Esophagus muscularis mucosa (tissue), 4 donors: ENCODE measurements at regions not wholly inside any gene's neighbourhood (a gene's known extent, or its start where the extent isn't known, plus 50 kb on each side); places are given as distances from the start of the nearest gene placed in this dataset.

Source experiments
- DNase-seq: peaks from one replicate; pipeline ENCODE4 v3.0.0-alpha.2; 2017; ENCODE audit errors: extremely low spot score
- H3K27ac ChIP-seq, 4 donors: fragments of 200-600 bp; sonication (generic); replicated peaks in 1 of 4; 1 replicate in 3 of 4; 2 replicates in 1 of 4; pipeline ENCODE4 v1.5.1; 2016 to 2019; ENCODE audit warnings: mild to moderate bottlenecking in 1 of 4
- H3K27me3 ChIP-seq, 4 donors: fragments of 200-600 bp; sonication (generic); one replicate each; pipeline versions ENCODE4 v1.5.1 to v1.6.0; 2016 to 2019
- H3K36me3 ChIP-seq, 4 donors: fragments of 200-600 bp; sonication (generic); one replicate each; pipeline ENCODE4 v1.5.1; 2016 to 2019
- H3K4me1 ChIP-seq, 4 donors: fragments of 200-600 bp; sonication (generic); one replicate each; pipeline ENCODE4 v1.5.1; 2016 to 2019
- H3K4me3 ChIP-seq, 4 donors: fragments of 200-600 bp; sonication (generic); 1 replicate in 2 of 4; 2 replicates in 2 of 4; pipeline ENCODE4 v1.5.1; 2016 to 2019; ENCODE audit warnings: mild to moderate bottlenecking in 4 of 4, moderate library complexity in 1 of 4
- H3K9me3 ChIP-seq, 4 donors: fragments of 200-600 bp; sonication (generic); 1 replicate in 3 of 4; 2 replicates in 1 of 4; pipeline ENCODE4 v1.5.1; 2016 to 2019
- EP300 ChIP-seq: sonication (generic); formaldehyde crosslinking; IDR thresholded peaks from one replicate; pipeline ENCODE4 v1.6.1; 2017; ENCODE audit warnings: antibody characterized with exemption
- POLR2A ChIP-seq: fragments of 450-650 bp; IDR thresholded peaks from one replicate; pipeline ENCODE4 v1.6.1; 2017; ENCODE audit warnings: antibody characterized with exemption, moderate library complexity, mild to moderate bottlenecking, low read depth
- POLR2AphosphoS5 ChIP-seq, 2 donors: sonication (generic); formaldehyde crosslinking; IDR thresholded peaks; one replicate each; pipeline ENCODE4 v1.6.1; 2017; ENCODE audit warnings: antibody characterized with exemption in 2 of 2
- WGBS: methylation state at CpG from one replicate; pipeline ENCODE4 v1.1.5; 2018; 5-methylcytosine and 5-hydroxymethylcytosine counted together
- intact Hi-C: fragments of 100-400 bp; cut with DNase I; formaldehyde crosslinking; loops from one replicate; pipeline ENCODE4 v1.15.1; 2023
- TF ChIP-seq, protein P1 (sequence below), 3 experiments: fragments of 200-600 bp in 2 of 3; fragments of 450-650 bp in 1 of 3; sonication (generic) in 2 of 3; IDR thresholded peaks; one replicate each; pipeline ENCODE4 v1.5.1; 2017 to 2019; ENCODE audit warnings: antibody characterized with exemption in 3 of 3, mild to moderate bottlenecking in 2 of 3, moderate library complexity in 1 of 3

DNA sequence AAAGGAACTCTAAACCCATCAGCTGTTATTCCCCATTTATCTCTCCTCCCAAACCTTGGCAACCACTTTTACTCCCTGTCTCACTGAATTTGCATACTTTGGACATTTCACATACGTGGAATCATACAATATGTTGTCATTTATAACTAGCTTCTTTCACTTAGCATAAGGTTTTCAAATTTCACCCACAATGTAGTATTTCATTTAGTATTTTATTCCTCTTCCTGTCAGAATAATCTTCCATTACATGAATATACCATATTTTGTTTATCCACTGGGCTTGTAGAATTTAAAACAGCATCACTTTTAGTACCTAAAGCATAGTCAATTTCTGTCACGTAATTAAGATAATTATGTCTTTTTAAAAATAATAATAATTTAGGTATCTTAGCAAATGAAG, 55.5 kb upstream of the POU2F1 start:
- peaks cover 0 to 9% (median 4%) of the 10 kb centered on the region in 4 donors for H3K9me3 ChIP-seq
- no peak for DNase-seq
- no peak overlapping the region for H3K27ac ChIP-seq
- 59% methylated on average over 2 of the region's 2 CpGs for WGBS
- H3K36me3 ChIP-seq, result no peaks in the 10 kb centered on the region
- no peaks in the 10 kb centered on the region for H3K4me1 ChIP-seq
- H3K4me3 ChIP-seq, result no peak overlapping the region
- H3K27me3 ChIP-seq, result peaks cover 0 to 9% (median 0%) of the 10 kb centered on the region in 4 donors
- intact Hi-C loops, result no loop called here
- no peak for TF ChIP-seq EP300
- TF ChIP-seq POLR2A, result no peak
- TF ChIP-seq POLR2AphosphoS5 (IDR thresholded peaks at IDR 0.05), result no peak
- TF ChIP-seq, protein P1, sequence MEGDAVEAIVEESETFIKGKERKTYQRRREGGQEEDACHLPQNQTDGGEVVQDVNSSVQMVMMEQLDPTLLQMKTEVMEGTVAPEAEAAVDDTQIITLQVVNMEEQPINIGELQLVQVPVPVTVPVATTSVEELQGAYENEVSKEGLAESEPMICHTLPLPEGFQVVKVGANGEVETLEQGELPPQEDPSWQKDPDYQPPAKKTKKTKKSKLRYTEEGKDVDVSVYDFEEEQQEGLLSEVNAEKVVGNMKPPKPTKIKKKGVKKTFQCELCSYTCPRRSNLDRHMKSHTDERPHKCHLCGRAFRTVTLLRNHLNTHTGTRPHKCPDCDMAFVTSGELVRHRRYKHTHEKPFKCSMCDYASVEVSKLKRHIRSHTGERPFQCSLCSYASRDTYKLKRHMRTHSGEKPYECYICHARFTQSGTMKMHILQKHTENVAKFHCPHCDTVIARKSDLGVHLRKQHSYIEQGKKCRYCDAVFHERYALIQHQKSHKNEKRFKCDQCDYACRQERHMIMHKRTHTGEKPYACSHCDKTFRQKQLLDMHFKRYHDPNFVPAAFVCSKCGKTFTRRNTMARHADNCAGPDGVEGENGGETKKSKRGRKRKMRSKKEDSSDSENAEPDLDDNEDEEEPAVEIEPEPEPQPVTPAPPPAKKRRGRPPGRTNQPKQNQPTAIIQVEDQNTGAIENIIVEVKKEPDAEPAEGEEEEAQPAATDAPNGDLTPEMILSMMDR (IDR thresholded peaks at IDR 0.05), result no peak

DNA sequence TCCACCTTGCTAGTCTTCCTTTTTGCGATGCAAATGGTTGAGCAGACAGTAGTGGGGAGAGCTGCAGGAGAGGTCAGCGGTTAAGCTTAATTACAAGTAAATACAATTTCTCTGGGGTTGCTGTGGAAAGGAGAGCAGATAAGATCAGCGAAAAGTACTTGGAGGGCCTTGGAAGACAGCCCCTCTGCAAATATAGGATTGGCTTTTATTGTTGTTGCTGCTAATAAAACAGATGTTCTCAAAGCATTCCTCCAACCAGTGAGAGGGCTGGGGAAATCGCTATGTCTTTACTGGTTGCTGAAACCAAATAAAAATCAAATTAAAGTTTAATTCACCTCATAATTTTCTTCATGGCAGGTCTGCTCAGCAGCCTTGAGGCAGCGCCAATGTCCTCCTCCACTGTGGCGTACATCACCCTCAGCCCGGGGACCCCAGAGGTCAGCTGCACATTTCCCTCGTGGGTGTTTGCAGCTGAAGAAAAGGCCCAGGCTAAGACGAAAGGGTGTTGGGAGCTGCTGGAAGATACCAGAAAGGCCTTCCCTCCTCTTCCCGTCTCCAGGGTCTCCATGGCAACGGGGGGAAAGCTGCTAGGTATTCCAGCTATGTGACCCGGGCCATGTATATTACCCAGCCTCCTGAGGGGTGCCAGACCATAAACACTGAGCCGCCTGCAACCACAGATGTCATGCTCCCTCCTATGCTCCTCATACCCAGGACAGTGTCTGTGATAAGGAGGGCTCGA, 54.6 kb upstream of the POU2F1 start:
- TF ChIP-seq EP300 (no peak), POLR2AphosphoS5 (IDR thresholded peaks at IDR 0.05) (no peak), POLR2A (no peak)
- TF ChIP-seq, protein P1 (IDR thresholded peaks at IDR 0.05), result no peak
- H3K4me3 ChIP-seq, result no peak overlapping the region
- no peak overlapping the region for H3K27ac ChIP-seq
- H3K27me3 ChIP-seq, result peaks cover 0 to 9% (median 0%) of the 10 kb centered on the region in 4 donors
- no peaks in the 10 kb centered on the region for H3K36me3 ChIP-seq
- no peaks in the 10 kb centered on the region for H3K4me1 ChIP-seq
- 44% methylated on average over 14 of the region's 14 CpGs for WGBS
- intact Hi-C loops, result no loop called here
- no peak for DNase-seq
- peaks cover 0 to 9% (median 4%) of the 10 kb centered on the region in 4 donors for H3K9me3 ChIP-seq

DNA sequence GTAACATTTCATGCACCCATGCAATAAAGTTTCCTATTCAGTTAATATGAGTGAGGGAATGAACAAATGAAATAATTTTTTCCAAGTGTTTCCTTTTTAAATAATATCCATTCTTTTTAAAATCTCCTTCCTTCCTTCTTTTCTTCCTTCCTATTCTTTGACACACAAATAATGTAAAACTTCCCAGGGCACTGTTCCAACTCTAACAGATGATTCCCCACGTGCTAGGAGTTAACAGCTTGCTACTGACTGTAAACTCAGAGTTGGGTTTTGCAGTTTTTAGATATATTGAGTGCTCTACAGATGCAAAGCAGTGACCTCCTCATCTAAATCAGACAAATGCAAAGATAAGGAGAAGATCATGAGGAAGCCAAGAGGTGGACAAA, 54.0 kb upstream of the POU2F1 start:
- H3K27ac ChIP-seq, result no peak overlapping the region
- H3K9me3 ChIP-seq, result peaks cover 0 to 9% (median 4%) of the 10 kb centered on the region in 4 donors
- no peaks in the 10 kb centered on the region for H3K36me3 ChIP-seq
- intact Hi-C loops, result no loop called here
- no peaks in the 10 kb centered on the region for H3K4me1 ChIP-seq
- no peak overlapping the region for H3K4me3 ChIP-seq
- TF ChIP-seq EP300 (no peak), POLR2A (no peak), POLR2AphosphoS5 (IDR thresholded peaks at IDR 0.05) (no peak)
- TF ChIP-seq, protein P1 (IDR thresholded peaks at IDR 0.05), result no peak
- DNase-seq, result no peak
- 19% methylated on average over 1 of the region's 1 CpG for WGBS
- H3K27me3 ChIP-seq, result peaks cover 0 to 9% (median 0%) of the 10 kb centered on the region in 4 donors

DNA sequence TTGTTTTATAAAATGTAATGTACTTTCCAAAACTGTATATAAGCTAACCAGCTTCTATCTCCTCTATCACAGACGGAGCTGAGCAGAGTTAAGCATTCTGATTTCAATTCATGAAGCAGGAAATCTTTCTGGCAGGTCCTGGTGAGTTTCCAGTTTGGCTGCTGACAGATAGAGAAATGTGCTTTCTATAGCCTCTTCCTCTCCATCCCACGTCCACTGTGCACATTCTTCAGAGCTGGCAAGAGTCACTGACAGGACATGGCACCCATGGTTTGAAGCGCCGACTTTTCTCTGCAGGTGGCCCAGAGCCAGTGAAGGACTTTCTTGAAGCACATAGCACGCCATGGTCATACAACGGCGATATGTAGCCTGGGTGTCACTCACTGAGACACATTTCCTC, 52.3 kb upstream of the POU2F1 start:
- no peak overlapping the region for H3K4me3 ChIP-seq

More for the DNA sequence above, 52.3 kb upstream of the POU2F1 start:
- no peak overlapping the region for H3K27ac ChIP-seq
- no peaks in the 10 kb centered on the region for H3K36me3 ChIP-seq
- peaks cover 0 to 9% (median 4%) of the 10 kb centered on the region in 4 donors for H3K9me3 ChIP-seq
- DNase-seq, result no peak
- H3K27me3 ChIP-seq, result peaks cover 0 to 9% (median 0%) of the 10 kb centered on the region in 4 donors
- intact Hi-C loops, result no loop called here
- H3K4me1 ChIP-seq, result no peaks in the 10 kb centered on the region
- 59% methylated on average over 7 of the region's 7 CpGs for WGBS
- no peak for TF ChIP-seq POLR2A
- TF ChIP-seq POLR2AphosphoS5 (IDR thresholded peaks at IDR 0.05), result no peak
- TF ChIP-seq EP300, result no peak
- TF ChIP-seq, protein P1 (IDR thresholded peaks at IDR 0.05), result no peak
